ENCODE measurements at regions not wholly inside any gene's neighbourhood (a gene's known extent, or its start where the extent isn't known, plus 50 kb on each side); places are given as distances from the start of the nearest gene placed in this dataset.

DNA sequence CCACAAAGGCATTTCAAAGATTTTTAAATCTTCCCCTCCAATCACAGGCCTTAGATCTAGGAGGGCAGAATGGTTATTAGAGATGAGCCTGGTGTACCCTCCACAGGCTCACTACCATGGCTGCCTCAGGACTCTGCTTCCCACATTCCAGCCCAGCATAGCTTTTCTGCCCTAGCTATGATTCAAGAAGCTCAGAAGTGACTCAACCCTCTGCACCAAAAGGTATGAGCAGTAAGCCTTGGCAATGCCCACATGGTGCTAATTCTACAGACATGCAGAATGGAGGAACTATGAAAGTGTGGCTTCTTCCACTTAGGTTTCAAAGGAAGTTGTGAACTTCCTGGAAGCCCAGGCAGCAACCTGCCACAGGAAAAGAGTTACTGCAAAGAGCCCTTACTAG lies 786.2 kb downstream of the SLITRK6 start:
- TF ChIP-seq GATA2 (IDR thresholded peaks at IDR 0.05; ENCODE audit: low read depth, low read length) (no peak), GATA3 (IDR thresholded peaks at IDR 0.05; ENCODE audit: low read depth, low read length) (no peak)
